NCI-H446 (cell line): ENCODE measurements at regions not wholly inside any gene's neighbourhood (a gene's known extent, or its start where the extent isn't known, plus 50 kb on each side); places are given as distances from the start of the nearest gene placed in this dataset.
A peak's percentile ranks its signal among the peaks of the same experiment; 100 is the strongest.
"Not testable (repeated sequence)": the region's sequence is repeated elsewhere in the genome, so short reads cannot be mapped to it uniquely, and the experiment has no call there.

Experiments
- DNase-seq, 2 experiments: peaks; one replicate each; lab custom pipeline; 2025; lab: John Stamatoyannopoulos, UW

GRCh38 chr4:83213640-83214039 lies 71.0 kb downstream of the COQ2 start:
- no peak for DNase-seq

- no peak for DNase-seq
Observed at GRCh38 chr4:83212041-83212851, 72.4 kb downstream of the COQ2 start.

DNA sequence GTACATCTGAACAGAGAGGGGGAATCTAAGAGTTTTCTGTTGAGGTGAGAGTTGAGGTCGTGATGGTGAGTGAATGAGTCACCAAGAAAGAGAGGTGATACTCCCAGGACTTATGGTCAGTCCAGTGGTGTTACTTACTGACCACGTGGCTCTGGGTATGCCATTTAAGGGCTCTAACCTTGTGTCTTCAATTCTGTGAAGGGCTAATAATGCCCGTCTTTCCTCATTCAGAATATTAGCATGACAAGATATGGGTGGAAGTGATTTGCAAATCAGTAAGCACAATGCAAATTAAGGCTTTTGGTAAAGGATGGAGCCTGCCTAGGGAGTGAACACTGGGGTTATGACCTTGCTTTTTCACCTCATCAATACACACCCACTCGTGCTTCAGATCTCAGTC lies 75.2 kb downstream of the COQ2 start:
- DNase-seq: no peak

DNA sequence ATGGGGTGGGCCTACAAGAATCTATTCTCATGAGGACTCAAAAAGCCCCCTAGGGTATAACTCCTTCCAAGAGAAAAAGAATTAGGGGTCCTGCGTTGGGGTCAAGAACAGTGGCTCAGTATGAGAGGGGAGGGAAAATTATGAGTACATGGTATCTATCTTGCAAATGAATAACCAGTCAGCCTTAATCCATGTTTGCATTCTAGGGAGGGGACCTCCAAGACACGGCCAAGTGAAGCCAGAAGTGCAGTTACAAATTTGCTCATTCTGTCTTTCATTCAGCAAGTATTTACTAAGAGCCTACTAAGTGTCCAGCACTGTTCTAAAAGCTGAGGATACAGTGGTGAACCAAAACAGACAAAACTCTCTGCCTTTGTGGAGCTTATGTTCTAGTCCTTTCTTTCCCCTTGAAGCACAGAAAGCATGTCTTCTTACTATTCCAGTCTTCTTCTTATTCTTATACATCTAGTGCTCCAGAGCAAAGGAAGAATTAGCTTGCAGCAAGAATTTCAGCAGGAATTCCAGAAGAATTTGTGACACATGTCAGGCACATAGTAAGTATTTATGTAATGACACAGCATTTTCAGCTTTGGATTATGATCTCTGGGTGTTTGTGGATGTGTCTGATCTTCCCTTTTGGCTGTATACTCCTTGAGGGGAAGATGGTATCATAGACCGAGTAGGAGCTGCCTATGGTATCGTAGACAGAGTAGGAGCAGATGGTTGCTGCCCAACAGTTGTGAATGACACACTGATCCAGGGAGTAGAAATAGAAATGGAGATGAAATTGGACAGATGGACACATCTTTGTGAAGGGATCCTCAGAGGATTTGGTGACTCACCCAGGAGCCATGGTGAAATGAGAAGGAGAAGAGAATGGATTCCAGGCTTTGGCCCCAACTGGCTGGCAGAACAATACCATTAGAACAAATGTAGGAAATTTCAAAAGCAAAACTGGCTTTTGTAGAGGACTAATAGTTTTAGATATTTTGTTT lies 75.9 kb downstream of the COQ2 start:
- peak in 1 of 2 experiments; percentile 28 for DNase-seq

- no peak for DNase-seq
Observed at GRCh38 chr4:83207497-83208101, 77.0 kb downstream of the COQ2 start.

DNA sequence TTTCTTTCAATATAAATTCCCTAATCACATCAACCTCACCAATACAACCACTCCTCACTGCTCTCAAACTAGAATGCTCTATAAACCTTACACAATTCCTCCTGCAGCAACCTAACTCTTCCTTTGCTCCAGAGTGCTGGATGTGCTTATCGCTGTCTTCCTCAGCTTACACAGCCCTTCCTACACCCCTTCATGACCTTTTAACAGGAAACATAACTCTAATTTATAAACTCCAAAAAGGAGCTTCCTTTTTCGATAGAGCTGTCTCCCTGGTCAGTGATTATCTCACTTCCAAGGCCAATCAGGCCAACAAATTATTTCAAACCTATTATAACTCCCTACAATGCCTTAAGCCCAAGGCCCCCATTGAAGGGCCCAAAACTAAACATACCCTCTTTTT lies 78.8 kb downstream of the COQ2 start:
- no peak for DNase-seq

- no peak for DNase-seq
Observed at GRCh38 chr4:83204731-83205130, 79.9 kb downstream of the COQ2 start.

GRCh38 chr4:83201761-83202160 lies 82.8 kb downstream of the COQ2 start:
- DNase-seq: no peak

DNA sequence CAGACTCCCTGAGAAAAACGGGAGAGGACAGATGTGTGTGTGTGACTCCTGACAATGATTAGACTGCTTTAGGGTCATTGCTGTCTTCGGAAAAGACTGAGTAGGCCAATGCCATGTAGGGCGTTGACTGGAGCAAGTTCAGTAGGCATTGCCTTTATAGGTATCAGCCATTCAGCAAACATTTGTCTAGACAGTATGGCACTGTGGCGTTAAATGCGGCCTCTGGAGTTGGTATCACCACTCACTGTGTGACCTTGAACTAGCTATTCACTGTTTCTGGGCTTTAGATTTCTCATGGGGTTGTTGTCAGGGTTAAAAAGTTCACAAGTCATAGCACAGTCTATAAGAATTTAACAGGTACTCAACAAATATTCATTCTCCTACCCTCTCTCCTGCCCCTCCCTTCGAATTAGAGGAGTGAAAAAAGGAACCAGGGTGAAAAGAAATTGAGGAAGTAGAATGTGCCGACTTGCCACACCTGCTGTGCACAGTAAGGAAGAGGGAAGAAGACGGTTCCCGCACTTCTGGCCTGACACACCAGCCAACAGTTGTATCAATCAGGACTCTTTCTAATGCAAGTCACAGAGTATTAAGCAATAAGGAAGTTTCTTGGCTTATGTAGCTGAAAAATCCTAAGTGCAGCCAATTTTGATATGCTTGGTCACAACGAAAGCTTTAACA lies 83.2 kb upstream of the PLAC8 start:
- DNase-seq: no peak

- DNase-seq: no peak
Observed at GRCh38 chr4:83196921-83197320, 82.4 kb upstream of the PLAC8 start.

GRCh38 chr4:83195269-83195668 lies 80.7 kb upstream of the PLAC8 start:
- no peak for DNase-seq

- not testable (repeated sequence) for DNase-seq
Observed at GRCh38 chr4:83194588-83194987, 80.1 kb upstream of the PLAC8 start.

DNA sequence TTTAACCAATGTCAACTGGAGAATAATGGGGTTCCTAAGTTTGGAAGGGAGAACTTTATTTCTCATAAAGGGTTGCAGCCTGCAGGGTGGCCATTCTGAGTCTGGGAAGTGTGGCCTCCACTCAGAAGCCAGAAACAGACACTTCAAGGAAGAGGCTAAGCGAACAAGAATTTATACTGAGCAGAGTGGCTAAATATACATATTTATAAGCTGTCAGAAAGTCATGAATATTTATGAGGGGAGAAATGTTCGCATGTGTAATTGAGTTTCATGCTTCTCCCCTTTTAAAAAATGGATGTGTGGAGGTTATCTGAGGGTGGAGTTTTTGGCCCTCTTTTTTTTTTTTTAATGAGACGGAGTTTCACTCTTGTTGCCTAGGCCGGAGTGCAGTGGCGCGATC lies 78.1 kb upstream of the PLAC8 start:
- DNase-seq: no peak

DNA sequence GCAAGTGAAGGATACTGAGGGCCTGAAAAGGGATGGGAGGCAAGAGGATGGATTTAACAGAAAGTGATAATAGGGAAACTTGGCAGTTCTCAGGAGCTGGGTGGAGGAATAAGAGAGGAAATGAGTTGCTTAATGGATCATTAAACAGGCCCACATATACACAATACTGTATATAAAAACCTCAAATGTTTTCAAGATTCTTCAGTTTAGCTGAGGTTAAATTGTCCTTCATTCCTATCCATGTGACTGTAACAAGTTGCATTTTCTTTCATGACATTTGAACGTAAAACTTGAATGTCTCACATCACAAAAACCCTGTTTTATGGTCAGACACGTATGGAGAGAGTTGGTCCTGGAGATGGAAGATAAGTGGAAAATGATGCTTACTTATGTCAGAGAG lies 76.5 kb upstream of the PLAC8 start:
- DNase-seq: no peak

- DNase-seq: no peak
Observed at GRCh38 chr4:83189631-83190136, 75.2 kb upstream of the PLAC8 start.

DNA sequence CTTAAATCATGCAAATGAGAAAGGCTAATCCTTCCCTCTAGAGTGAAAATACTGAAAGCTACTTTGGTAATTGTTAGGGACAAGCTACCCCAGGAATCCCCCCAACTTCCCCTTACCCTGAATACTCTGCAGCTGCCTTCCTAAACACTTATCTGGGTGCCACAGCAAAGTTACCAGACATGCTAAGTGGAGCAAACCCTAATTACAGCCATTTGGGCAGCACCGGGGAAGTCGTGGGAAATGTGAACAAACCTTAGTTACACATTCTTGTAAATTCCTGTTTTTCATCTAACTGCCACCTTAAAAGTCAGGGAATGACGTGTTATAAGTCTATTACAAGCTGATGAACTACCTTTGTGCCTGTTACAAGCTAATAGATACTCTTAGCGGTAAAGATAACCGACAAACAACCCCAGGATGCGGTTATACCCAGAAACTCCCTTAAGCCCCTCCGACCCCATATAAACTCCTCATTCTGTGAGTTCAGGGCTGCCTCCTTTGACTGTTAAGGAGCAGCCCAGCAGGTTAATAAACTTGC lies 66.0 kb upstream of the PLAC8 start:
- DNase-seq: no peak

DNA sequence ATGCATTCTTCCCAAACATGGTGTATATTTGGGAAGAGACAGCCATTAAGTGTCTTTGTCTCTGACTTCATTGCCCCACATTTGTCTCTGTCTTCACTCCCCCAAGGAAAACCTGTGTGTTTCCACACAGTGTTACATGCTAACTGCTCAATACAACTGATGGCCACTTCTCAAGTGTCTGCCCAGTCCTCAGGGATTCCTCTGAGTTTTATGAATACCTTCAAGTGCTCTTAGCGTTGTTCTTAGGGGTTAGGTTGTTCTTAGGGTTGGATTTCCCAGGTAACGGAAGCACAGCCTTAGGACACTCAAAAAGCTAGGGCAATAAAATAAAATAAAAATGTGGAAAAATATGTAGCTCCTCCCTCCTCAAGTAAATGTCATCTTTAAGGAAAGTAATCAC lies 64.7 kb upstream of the PLAC8 start:
- no peak for DNase-seq

- no peak for DNase-seq
Observed at GRCh38 chr4:83178029-83178428, 63.5 kb upstream of the PLAC8 start.

DNA sequence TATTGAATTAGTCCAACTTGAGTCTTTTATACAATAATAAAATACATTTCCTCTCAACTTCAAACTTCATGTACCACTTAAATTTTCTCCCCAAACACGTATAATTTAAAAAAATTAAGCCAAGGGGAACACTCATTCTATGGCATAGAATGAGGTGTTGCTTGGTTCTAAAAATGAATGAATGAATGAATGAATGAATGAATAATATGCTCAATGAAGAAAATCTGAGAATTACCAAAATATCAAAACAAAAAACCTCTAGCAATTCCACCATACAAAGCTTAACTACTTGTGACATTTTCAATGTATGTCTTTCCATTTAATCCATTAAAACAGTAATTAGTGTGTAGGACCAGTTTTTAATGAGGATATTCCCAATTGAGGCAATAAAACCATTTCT lies 62.7 kb upstream of the PLAC8 start:
- no peak for DNase-seq

DNA sequence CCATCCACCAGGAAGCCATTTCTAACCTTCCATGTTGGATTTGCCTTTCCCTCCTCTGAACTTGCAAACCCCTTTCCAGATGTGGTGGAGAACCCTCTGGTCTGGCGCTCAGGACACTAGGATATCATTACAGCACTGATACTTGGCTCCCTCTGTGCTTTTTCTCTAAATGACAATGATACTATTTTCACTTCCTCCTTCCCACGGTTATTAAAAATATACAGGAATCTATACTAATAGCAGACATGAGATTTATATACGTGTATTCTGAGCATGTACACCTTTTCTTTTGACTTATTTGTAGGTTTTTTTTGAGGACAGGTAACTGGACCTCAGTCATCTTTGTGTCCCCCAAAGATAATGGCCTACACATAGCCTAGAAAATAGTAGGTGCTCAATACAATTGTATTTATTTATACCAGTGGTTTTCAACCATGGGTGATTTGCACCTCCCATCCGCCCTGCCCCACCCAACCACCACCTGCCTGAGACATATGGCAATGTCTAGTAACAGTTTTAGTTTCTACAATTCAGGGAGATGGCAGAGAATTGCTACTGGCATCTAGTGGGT lies 60.4 kb upstream of the PLAC8 start:
- no peak for DNase-seq

GRCh38 chr4:83172371-83172770 lies 57.8 kb upstream of the PLAC8 start:
- no peak for DNase-seq
